Thoracic aorta (tissue), 2 donors: ENCODE measurements at regions not wholly inside any gene's neighbourhood (a gene's known extent, or its start where the extent isn't known, plus 50 kb on each side); places are given as distances from the start of the nearest gene placed in this dataset.
"Not testable (repeated sequence)": the region's sequence is repeated elsewhere in the genome, so short reads cannot be mapped to it uniquely, and the experiment has no call there.

Experiments used
- ATAC-seq: fragments of 150-250 bp; one replicate; pipeline ENCODE4 v1.8.0; 2017; ENCODE audit warnings: low read depth; ENCODE audit not compliant: insufficient number of reproducible peaks, low FRiP score
- DNase-seq: peaks from one replicate; pipeline ENCODE4 v3.0.0-alpha.2; 2020; ENCODE audit warnings: low spot score
- H3K27ac ChIP-seq, 2 donors: fragments of 200-600 bp; sonication (generic); 1 replicate in 1 of 2; 2 replicates in 1 of 2; pipeline ENCODE4 v1.5.1; 2016; ENCODE audit warnings: mild to moderate bottlenecking in 2 of 2, moderate library complexity in 2 of 2
- H3K27me3 ChIP-seq: fragments of 200-600 bp; sonication (generic); replicated peaks from 2 replicates; pipeline ENCODE4 v1.6.0; 2016; ENCODE audit warnings: mild to moderate bottlenecking; ENCODE audit not compliant: insufficient read depth
- H3K36me3 ChIP-seq: fragments of 200-600 bp; sonication (generic); one replicate; pipeline ENCODE4 v1.5.1; 2016
- H3K4me1 ChIP-seq, 2 donors: fragments of 200-600 bp; sonication (generic); 1 replicate in 1 of 2; 2 replicates in 1 of 2; pipeline versions ENCODE4 v1.5.1 to v1.6.0; 2016; ENCODE audit warnings: low read depth in 2 of 2, mild to moderate bottlenecking in 1 of 2; ENCODE audit not compliant: control insufficient read depth in 1 of 2
- H3K4me3 ChIP-seq: fragments of 200-600 bp; sonication (generic); 2 replicates; pipeline ENCODE4 v1.5.1; 2016; ENCODE audit warnings: mild to moderate bottlenecking
- H3K9me3 ChIP-seq: fragments of 200-600 bp; sonication (generic); 2 replicates; pipeline ENCODE4 v1.5.1; 2016
- TF ChIP-seq, protein P1 (sequence below): fragments of 200-600 bp; sonication (generic); IDR thresholded peaks from one replicate; pipeline ENCODE4 v1.5.1; 2019; ENCODE audit warnings: antibody characterized with exemption

DNA sequence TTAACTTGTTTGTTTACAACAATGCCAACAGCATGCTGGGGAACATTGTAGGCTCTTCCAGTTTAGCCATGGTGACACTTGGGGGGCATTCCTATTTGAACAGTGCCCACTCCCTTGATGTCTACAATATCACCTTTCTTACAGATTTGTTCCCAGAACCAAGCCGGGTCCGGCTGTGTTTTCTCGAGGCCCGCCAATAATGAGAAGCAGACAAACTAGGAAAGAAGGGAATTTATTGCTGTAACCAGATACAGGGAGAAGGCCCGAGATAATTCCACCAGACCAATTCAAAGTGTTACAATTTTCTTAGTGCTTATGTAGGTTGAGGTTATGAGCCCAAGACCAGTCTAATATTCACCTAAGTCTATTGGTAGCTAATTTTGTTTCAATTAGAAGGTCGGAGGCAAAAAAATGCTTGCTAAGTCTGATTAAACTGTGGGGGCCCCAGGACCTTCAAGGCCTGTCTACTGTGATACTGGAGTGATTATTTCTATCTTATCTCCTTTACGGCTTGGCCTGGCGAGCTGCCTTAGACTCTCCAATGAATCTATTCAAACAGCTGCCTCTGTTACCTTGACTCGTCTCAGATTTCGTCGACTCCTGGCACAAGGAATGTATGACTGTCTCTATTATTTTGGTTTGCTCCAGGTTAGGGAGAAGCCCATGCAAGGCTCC is 59.1 kb upstream of the PSME4 start:
- DNase-seq (no peak), ATAC-seq (no peak)
- H3K36me3 ChIP-seq, result no peaks in the 10 kb centered on the region
- TF ChIP-seq, protein P1, sequence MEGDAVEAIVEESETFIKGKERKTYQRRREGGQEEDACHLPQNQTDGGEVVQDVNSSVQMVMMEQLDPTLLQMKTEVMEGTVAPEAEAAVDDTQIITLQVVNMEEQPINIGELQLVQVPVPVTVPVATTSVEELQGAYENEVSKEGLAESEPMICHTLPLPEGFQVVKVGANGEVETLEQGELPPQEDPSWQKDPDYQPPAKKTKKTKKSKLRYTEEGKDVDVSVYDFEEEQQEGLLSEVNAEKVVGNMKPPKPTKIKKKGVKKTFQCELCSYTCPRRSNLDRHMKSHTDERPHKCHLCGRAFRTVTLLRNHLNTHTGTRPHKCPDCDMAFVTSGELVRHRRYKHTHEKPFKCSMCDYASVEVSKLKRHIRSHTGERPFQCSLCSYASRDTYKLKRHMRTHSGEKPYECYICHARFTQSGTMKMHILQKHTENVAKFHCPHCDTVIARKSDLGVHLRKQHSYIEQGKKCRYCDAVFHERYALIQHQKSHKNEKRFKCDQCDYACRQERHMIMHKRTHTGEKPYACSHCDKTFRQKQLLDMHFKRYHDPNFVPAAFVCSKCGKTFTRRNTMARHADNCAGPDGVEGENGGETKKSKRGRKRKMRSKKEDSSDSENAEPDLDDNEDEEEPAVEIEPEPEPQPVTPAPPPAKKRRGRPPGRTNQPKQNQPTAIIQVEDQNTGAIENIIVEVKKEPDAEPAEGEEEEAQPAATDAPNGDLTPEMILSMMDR, result no peak
- no peak overlapping the region for H3K27ac ChIP-seq
- no peaks in the 10 kb centered on the region for H3K9me3 ChIP-seq
- H3K4me3 ChIP-seq, result no peak overlapping the region
- H3K27me3 ChIP-seq, result no peaks in the 10 kb centered on the region
- H3K4me1 ChIP-seq, result no peaks in the 10 kb centered on the region

DNA sequence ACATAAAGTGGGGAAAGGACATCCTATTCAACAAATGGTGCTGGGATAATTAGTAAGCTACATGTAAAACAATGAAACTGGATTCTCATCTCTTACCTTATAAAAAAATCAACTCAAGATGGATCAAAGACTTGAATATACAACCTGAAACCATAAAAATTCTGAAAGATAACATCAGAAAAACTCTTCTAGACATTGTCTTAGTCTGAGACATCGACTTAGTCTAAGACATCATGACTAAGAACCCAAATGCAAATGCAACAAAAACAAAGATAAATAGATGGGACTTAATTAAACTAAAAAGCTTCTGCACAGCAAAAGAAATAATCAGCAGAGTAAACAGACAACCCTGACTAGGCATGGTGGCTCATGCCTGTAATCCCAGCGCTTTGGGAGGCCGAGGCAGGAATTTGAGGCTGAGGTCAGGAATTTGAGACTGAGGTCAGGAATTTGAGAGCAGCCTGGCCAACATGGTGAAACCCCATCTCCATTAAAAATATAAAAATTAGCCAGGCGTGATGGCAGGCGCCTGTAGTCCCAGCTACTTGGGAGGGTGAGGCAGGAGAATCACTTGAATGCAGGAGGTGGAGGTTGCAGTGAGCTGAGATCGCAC is 54.8 kb upstream of the PSME4 start:
- not testable (repeated sequence) for ATAC-seq, H3K36me3 ChIP-seq, H3K9me3 ChIP-seq, DNase-seq, H3K27me3 ChIP-seq, H3K27ac ChIP-seq, H3K4me3 ChIP-seq
- peaks cover 0 to 15% of the 10 kb centered on the region in 2 donors for H3K4me1 ChIP-seq

DNA sequence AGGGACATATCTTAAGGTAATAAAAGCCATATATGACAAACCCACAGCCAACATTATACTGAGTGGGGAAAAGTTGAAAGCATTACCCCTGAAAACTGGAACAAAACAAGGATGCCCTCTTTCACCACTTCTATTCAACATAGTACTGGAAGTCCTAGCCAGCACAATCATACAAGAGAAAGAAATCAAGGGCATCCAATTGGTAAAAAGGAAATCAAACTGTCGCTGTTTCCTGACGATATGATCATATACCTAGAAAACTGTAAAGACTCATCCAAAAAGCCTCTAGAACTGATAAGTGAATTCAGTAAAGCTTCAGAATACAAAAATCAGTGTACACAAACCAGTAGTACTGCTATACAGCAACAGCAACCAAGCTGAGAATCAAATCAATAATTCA is 53.8 kb upstream of the PSME4 start:
- no peaks in the 10 kb centered on the region for H3K36me3 ChIP-seq
- H3K27me3 ChIP-seq, result no peaks in the 10 kb centered on the region
- peaks cover 0 to 15% of the 10 kb centered on the region in 2 donors for H3K4me1 ChIP-seq
- no peak overlapping the region for H3K27ac ChIP-seq
- H3K4me3 ChIP-seq, result no peak overlapping the region
- no peak for DNase-seq
- H3K9me3 ChIP-seq, result peaks cover 5% of the 10 kb centered on the region
- no peak for ATAC-seq
- TF ChIP-seq, protein P1, result no peak

DNA sequence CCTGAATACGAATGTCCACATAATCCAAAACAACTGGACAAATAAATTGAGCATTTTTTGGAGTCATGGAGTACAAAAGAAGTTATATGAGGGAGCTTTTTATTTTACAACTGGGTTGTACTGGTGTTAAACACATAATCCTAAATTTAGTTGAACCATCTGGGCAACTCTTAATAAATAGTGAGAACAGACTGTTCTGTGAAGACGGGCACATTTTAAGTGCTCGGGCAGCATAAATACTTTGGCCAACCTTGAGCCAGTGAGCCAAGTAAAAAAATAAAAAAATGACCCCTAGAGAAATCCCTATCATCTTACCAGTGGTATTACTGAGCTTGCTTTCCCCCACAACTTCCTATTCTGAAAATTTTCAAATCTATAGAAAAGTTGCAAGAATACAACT is 50.9 kb upstream of the PSME4 start:
- no peaks in the 10 kb centered on the region for H3K27me3 ChIP-seq
- TF ChIP-seq, protein P1, result no peak
- peak overlapping the region in 1 of 2 donors; percentile 50 for H3K27ac ChIP-seq
- no peak overlapping the region for H3K4me3 ChIP-seq
- H3K36me3 ChIP-seq, result no peaks in the 10 kb centered on the region
- H3K9me3 ChIP-seq, result peaks cover 5% of the 10 kb centered on the region
- no peak for DNase-seq
- H3K4me1 ChIP-seq, result peaks cover 0 to 15% of the 10 kb centered on the region in 2 donors
- ATAC-seq, result no peak

DNA sequence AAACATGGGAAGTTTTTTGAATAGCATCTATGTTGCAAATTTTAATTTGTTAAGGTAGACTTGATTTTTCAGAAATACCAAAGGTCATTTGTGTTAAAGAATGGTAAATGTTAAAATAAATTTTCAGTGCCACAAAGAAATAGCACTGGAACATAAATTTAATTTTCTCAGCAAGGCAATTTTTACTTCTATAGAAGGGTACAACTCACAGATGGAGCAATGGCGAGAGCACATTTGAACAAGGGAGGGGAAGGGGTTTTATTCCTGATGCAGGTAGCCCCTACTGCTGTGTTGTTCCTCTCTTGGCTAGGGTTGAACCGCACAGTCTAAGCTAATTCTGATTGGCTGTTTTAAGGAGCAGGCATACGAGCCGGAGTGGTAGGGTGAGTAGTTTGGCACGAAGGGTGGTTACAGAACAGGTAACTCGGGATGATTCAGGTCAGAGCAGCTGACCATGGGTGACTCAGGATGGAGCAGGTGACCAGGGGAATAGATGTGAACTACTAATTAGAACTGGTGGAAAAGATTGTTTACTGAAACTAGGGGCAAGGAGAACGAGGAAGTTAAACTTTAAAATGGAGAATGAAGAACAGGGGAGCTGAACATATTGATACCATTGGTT is 50.1 kb upstream of the PSME4 start:
- Histone ChIP-seq H3K36me3 (no peaks in the 10 kb centered on the region), H3K27me3 (no peaks in the 10 kb centered on the region), H3K27ac (peak overlapping the region in 1 of 2 donors; percentile 50), H3K4me1 (peaks cover 4 to 22% of the 10 kb centered on the region in 2 donors), H3K4me3 (no peak overlapping the region), H3K9me3 (peaks cover 5% of the 10 kb centered on the region)
- TF ChIP-seq, protein P1, result no peak
- no peak for DNase-seq
- ATAC-seq, result no peak
